Ureter (tissue), 1 donor: ENCODE measurements at regions not wholly inside any gene's neighbourhood (a gene's known extent, or its start where the extent isn't known, plus 50 kb on each side); places are given as distances from the start of the nearest gene placed in this dataset.
"Not testable (repeated sequence)": the region's sequence is repeated elsewhere in the genome, so short reads cannot be mapped to it uniquely, and the experiment has no call there.

Experiments
- DNase-seq: peaks from one replicate; pipeline ENCODE4 v3.0.0-alpha.2; 2020; ENCODE audit warnings: low spot score
- donor health status: DM: yes; HTN: yes; CAD: no.

GRCh38 chr6:49274809-49275769, 188.0 kb downstream of the MMUT start:
- DNase-seq: not testable (repeated sequence)

- DNase-seq: no peak
Measured at GRCh38 chr6:49269190-49269589, 193.9 kb downstream of the MMUT start.

GRCh38 chr6:49264909-49265308, 198.1 kb downstream of the MMUT start:
- no peak for DNase-seq

- no peak for DNase-seq
Measured at GRCh38 chr6:49264496-49264895, 198.6 kb downstream of the MMUT start.

- DNase-seq: no peak
Measured at GRCh38 chr6:49257549-49257948, 205.5 kb downstream of the MMUT start.

- DNase-seq: no peak
Measured at GRCh38 chr6:49255335-49255734, 207.7 kb downstream of the MMUT start.

- no peak for DNase-seq
Measured at GRCh38 chr6:49252901-49253300, 210.2 kb downstream of the MMUT start.

- no peak for DNase-seq
Measured at GRCh38 chr6:49233483-49233882, 229.6 kb downstream of the MMUT start.

- DNase-seq: no peak
Measured at GRCh38 chr6:49225471-49225870, 237.6 kb downstream of the MMUT start.

GRCh38 chr6:49220293-49220692, 242.8 kb downstream of the MMUT start:
- no peak for DNase-seq

GRCh38 chr6:49205526-49205925, 257.5 kb downstream of the MMUT start:
- DNase-seq: no peak

GRCh38 chr6:49202924-49203536, 260.0 kb downstream of the MMUT start:
- no peak for DNase-seq

GRCh38 chr6:49198015-49198414, 265.0 kb downstream of the MMUT start:
- DNase-seq: no peak

GRCh38 chr6:49162379-49162778, 300.7 kb downstream of the MMUT start:
- DNase-seq: not testable (repeated sequence)

- DNase-seq: no peak
Measured at GRCh38 chr6:49155316-49155715, 307.7 kb downstream of the MMUT start.

GRCh38 chr6:49151957-49152356, 311.1 kb downstream of the MMUT start:
- no peak for DNase-seq

GRCh38 chr6:49151461-49151860, 311.6 kb downstream of the MMUT start:
- DNase-seq: no peak

- no peak for DNase-seq
Measured at GRCh38 chr6:49151033-49151432, 312.0 kb downstream of the MMUT start.

GRCh38 chr6:49145280-49145679, 317.8 kb downstream of the MMUT start:
- no peak for DNase-seq

GRCh38 chr6:49142421-49143151, 320.5 kb downstream of the MMUT start:
- no peak for DNase-seq

- no peak for DNase-seq
Measured at GRCh38 chr6:49121970-49122369, 341.1 kb downstream of the MMUT start.

GRCh38 chr6:49118478-49118877, 344.6 kb downstream of the MMUT start:
- no peak for DNase-seq
